Breast epithelium (tissue), 3 donors: ENCODE measurements at regions not wholly inside any gene's neighbourhood (a gene's known extent, or its start where the extent isn't known, plus 50 kb on each side); places are given as distances from the start of the nearest gene placed in this dataset.

Experiments
- POLR2A ChIP-seq: fragments of 450-650 bp; IDR thresholded peaks from one replicate; pipeline ENCODE4 v1.6.1; 2016; ENCODE audit warnings: antibody characterized with exemption, mild to moderate bottlenecking, moderate library complexity
- POLR2AphosphoS5 ChIP-seq, 3 donors: sonication (generic); formaldehyde crosslinking; IDR thresholded peaks; one replicate each; pipeline ENCODE4 v1.6.1; 2017; ENCODE audit warnings: antibody characterized with exemption in 3 of 3
- TF ChIP-seq, protein P1 (sequence below), 3 donors: fragments of 450-650 bp; IDR thresholded peaks; one replicate each; pipeline ENCODE4 v1.5.1; 2016 to 2017; ENCODE audit warnings: antibody characterized with exemption in 3 of 3, mild to moderate bottlenecking in 3 of 3, moderate library complexity in 3 of 3

DNA sequence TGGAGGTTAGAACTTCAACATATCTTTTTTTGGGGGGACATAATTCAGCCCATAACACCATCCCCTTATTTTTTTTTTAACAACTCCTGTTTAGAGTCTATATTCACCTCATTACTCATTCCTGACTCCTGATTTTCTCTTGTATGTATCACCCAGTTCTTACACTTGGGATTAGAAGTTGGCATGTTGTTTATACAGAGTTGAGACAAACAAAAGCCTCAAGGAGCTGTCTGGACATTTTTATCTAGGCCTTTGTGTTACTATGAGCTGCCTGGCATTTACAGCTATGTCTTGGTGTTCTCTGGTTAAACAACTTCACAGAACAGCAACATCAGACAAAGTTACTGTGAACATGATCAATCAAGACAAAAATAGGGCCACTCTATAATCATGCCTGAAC lies 517.5 kb downstream of the KIF20B start:
- TF ChIP-seq POLR2A (no peak), POLR2AphosphoS5 (IDR thresholded peaks at IDR 0.05) (no peak)
- TF ChIP-seq, protein P1, sequence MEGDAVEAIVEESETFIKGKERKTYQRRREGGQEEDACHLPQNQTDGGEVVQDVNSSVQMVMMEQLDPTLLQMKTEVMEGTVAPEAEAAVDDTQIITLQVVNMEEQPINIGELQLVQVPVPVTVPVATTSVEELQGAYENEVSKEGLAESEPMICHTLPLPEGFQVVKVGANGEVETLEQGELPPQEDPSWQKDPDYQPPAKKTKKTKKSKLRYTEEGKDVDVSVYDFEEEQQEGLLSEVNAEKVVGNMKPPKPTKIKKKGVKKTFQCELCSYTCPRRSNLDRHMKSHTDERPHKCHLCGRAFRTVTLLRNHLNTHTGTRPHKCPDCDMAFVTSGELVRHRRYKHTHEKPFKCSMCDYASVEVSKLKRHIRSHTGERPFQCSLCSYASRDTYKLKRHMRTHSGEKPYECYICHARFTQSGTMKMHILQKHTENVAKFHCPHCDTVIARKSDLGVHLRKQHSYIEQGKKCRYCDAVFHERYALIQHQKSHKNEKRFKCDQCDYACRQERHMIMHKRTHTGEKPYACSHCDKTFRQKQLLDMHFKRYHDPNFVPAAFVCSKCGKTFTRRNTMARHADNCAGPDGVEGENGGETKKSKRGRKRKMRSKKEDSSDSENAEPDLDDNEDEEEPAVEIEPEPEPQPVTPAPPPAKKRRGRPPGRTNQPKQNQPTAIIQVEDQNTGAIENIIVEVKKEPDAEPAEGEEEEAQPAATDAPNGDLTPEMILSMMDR (IDR thresholded peaks at IDR 0.05), result no peak
